Subcutaneous abdominal adipose tissue (tissue), 5 donors: ENCODE measurements at regions not wholly inside any gene's neighbourhood (a gene's known extent, or its start where the extent isn't known, plus 50 kb on each side); places are given as distances from the start of the nearest gene placed in this dataset.

Source experiments
- H3K27ac ChIP-seq: one replicate; pipeline ENCODE4 v1.7.0; 2013; ENCODE audit warnings: low read depth, mild to moderate bottlenecking, inconsistent platforms, low read length, moderate library complexity
- H3K27me3 ChIP-seq, 5 donors: one replicate each; pipeline ENCODE4 v1.7.0; 2013; ENCODE audit warnings: low read length in 5 of 5, inconsistent platforms in 1 of 5; ENCODE audit not compliant: control insufficient read depth in 5 of 5, insufficient read depth in 4 of 5
- H3K36me3 ChIP-seq, 5 donors: one replicate each; pipeline ENCODE4 v1.7.0; 2013; ENCODE audit warnings: low read length in 5 of 5; ENCODE audit not compliant: control insufficient read depth in 5 of 5, insufficient read depth in 5 of 5
- H3K4me1 ChIP-seq, 5 donors: one replicate each; pipeline ENCODE4 v1.7.0; 2013; ENCODE audit warnings: low read length in 5 of 5, mild to moderate bottlenecking in 3 of 5, moderate library complexity in 1 of 5; ENCODE audit not compliant: control insufficient read depth in 5 of 5, insufficient read depth in 5 of 5
- H3K4me3 ChIP-seq, 5 donors: one replicate each; pipeline ENCODE4 v1.7.0; 2013; ENCODE audit warnings: low read length in 5 of 5, low read depth in 1 of 5
- H3K9ac ChIP-seq, 5 donors: one replicate each; pipeline ENCODE4 v1.7.0; 2013; ENCODE audit warnings: low read length in 5 of 5, mild to moderate bottlenecking in 4 of 5, moderate library complexity in 3 of 5
- H3K9me3 ChIP-seq, 5 donors: one replicate each; pipeline ENCODE4 v1.7.0; 2013; ENCODE audit warnings: low read length in 5 of 5; ENCODE audit not compliant: control insufficient read depth in 5 of 5
- donor health status: healthy.
- donor health status: healthy.
- donor health status: healthy.
- donor health status: healthy.
- donor health status: healthy.

DNA sequence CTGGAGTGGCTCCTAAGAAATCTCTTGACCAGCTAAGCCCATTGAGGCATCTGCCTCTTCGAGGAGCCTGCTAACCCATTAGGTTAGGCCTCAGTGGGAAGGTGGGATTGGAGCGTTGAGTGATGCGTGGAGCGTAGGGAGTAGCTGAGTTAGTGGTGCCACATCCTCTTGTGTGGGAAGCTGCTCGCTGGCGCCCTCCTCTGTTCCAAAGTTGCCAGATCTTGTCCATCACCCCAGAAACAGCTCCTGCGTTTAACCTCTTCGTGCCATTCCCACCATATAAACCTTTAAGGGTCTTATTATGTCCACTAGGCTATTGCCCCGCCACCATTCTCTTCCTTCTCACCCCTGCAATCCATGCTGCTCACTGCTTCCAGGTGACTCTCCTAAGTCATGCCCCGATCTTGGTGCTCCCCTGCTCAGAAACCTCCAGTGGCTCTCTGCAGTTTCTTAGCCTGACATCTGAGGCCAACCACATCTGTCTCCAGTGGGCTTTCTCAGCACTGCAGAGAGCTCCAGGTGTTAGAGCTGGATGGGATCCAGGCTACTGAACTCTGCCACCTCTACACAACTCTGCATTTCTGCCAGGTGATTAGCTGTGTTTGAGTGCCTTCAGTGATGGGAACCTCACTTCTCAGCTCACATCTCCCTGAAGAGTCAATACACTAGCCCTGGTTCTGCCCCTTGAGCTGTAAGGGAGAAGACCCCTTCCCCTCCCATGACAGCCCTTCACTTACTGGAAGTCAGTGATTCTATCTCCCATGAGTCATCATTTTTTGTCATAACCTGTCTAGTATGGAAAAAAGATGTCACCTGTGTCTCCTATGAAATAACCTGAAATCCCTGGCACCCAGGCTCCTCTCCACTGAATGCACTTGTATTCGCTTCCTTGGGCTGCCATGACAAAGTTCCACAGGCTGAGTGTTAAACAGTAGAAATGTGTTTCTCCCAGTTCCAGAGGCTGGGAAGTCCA lies 65.0 kb upstream of the FGFR2 start:
- peaks cover 0 to 4% (median 0%) of the 10 kb centered on the region in 5 donors for H3K27me3 ChIP-seq

DNA sequence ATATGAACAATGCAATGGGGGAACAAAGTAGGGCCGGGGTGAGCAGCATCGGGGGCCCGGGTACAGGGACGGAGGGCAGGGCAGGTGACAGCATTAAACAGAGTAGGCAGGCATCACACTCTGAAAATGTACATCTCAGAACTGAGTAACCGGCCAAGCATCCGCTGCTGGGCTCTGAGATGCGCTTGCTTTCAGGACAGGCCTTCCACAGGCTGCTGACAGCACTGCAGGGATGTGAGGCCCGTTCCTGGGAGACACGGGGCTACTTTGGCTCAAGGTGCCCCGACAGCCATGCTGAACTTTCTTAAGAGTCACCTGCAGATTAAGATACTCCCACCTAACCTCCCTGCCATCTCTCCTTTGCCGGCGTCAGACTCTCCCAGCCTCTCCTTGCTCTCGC lies 64.3 kb upstream of the FGFR2 start:
- Histone ChIP-seq H3K4me3 (no peak overlapping the region), H3K27me3 (peaks cover 0 to 2% (median 0%) of the 10 kb centered on the region in 5 donors), H3K9me3 (peaks cover 0 to 3% (median 0%) of the 10 kb centered on the region in 5 donors), H3K27ac (no peak overlapping the region), H3K9ac (no peak overlapping the region), H3K36me3 (no peaks in the 10 kb centered on the region), H3K4me1 (peaks cover 0 to under 1% (median 0%) of the 10 kb centered on the region in 5 donors)

More for the DNA sequence above, 65.0 kb upstream of the FGFR2 start:
- Histone ChIP-seq H3K36me3 (no peaks in the 10 kb centered on the region), H3K27ac (no peak overlapping the region), H3K4me3 (no peak overlapping the region), H3K9ac (no peak overlapping the region), H3K4me1 (peaks cover 0 to 6% (median 0%) of the 10 kb centered on the region in 5 donors), H3K9me3 (peaks cover 0 to under 1% (median 0%) of the 10 kb centered on the region in 5 donors)

DNA sequence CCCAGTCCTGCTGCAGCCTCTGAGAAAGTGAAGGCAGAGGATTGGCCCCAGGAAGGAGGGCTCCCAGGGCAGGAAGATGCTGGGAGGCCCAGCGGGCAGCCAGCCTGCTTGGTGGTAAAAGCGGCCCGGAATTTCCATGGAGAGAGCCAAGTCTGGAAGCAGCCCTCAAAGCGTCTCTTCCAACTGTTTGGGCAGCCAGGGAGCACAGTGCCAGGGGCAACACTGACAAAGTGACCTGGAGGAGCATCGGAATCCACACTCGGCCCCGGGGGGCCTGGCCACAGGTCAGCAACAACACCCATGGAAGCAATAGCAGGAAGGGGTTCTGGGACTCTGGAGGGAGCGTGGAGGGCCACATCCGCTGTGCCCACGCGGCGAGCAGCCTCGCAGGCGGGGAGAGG lies 63.2 kb upstream of the FGFR2 start:
- Histone ChIP-seq H3K9me3 (peaks cover 0 to 3% (median 0%) of the 10 kb centered on the region in 5 donors), H3K27ac (no peak overlapping the region), H3K36me3 (no peaks in the 10 kb centered on the region), H3K9ac (no peak overlapping the region), H3K27me3 (peaks cover 0 to 2% (median 0%) of the 10 kb centered on the region in 5 donors), H3K4me1 (no peaks in the 10 kb centered on the region), H3K4me3 (no peak overlapping the region)

DNA sequence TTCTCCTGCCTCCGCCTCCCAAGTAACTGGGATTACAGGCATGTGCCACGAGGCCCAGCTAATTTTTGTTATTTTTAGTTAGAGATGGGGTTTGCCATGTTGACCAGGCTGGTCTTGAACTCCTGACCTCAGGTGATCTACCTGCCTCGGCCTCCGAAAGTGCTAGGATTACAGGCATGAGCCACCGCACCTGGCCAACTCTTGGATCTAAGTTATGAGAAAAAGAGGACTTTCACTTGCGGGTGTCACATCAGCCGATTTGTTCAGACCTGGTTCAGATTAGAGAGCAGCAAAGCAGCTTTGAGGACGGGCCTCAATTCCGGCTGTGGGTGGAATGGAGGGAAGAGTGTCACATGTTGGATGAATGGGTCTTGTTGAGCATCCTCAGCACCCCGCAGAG lies 61.0 kb upstream of the FGFR2 start:
- H3K4me3 ChIP-seq: no peak overlapping the region
- H3K9me3 ChIP-seq: peaks cover 0 to 3% (median 0%) of the 10 kb centered on the region in 5 donors
- H3K36me3 ChIP-seq: no peaks in the 10 kb centered on the region
- no peak overlapping the region for H3K9ac ChIP-seq
- H3K27me3 ChIP-seq: peaks cover 0 to 2% (median 0%) of the 10 kb centered on the region in 5 donors
- no peaks in the 10 kb centered on the region for H3K4me1 ChIP-seq
- H3K27ac ChIP-seq: no peak overlapping the region

- H3K27ac ChIP-seq: no peak overlapping the region
These were observed 60.4 kb upstream of the FGFR2 start for GRCh38 chr10:121658611-121659010.

DNA sequence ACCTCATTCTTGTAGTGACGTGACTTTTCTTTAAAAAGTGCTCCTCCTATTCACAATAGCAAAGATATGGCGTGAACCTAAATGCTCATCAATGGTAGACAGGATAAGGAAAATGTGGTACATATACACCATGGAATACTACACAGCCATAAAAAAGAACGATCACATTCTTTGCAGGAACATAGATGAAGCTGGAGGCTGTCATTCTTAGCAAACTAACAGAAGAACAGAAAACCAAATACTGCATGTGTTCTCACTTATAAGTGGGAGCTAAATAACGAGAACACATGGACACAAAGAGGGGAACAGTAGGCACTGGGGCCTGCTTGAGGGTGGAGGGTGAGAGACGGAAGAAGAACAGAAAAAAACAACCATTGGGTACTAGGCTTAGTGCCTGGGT lies 59.9 kb upstream of the FGFR2 start:
- peaks cover 0 to 3% (median 0%) of the 10 kb centered on the region in 5 donors for H3K9me3 ChIP-seq
- H3K27ac ChIP-seq: no peak overlapping the region
- no peaks in the 10 kb centered on the region for H3K27me3 ChIP-seq
- no peaks in the 10 kb centered on the region for H3K36me3 ChIP-seq
- H3K4me1 ChIP-seq: no peaks in the 10 kb centered on the region
- H3K4me3 ChIP-seq: no peak overlapping the region
- H3K9ac ChIP-seq: no peak overlapping the region

More at GRCh38 chr10:121658611-121659010, 60.4 kb upstream of the FGFR2 start:
- H3K9me3 ChIP-seq: peaks cover 0 to 3% (median 0%) of the 10 kb centered on the region in 5 donors
- H3K9ac ChIP-seq: no peak overlapping the region
- H3K4me3 ChIP-seq: no peak overlapping the region
- H3K27me3 ChIP-seq: peaks cover 0 to 2% (median 0%) of the 10 kb centered on the region in 5 donors
- H3K36me3 ChIP-seq: no peaks in the 10 kb centered on the region
- H3K4me1 ChIP-seq: no peaks in the 10 kb centered on the region

DNA sequence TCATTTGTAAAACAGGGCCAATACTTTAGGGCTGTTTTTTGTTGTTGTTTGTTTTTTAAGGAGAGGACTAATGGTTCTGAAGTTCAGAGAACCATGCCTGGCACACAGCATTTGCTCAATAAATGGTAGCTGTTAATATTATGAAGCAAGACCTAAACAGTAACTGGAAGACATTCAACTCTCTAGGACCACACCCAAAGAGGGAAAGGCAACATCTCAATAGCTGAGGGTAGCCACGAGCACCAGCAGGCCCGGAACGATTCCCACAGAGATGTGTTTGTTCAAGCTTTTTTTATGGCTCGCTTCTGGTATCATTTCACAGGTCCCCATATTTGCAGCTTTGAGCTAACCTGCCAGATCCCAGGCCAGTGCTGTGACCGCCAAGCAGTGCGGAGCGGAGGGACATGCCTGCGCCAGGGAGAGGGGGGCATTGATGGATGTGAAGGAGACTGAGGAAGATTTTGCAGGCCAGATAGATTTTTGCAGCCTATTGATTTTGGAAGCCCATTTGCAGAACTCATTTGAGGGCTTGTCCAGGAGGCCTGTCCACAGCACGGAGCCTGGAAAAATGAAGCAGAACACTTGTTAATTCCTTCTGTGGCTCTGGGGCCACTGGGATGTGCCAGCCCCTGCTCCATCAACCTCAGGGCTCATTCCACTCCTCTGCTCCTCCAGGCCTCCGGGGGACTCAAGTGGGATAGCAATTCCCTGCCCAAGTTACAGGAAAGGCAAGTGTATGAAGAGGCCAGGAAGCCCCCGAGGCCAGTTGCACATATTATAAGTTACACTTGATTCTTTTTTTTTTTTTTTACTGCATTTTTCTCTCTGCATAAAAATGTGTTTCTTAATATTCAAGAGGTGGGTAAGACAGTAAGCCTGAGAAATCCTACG lies 57.3 kb upstream of the FGFR2 start:
- Histone ChIP-seq H3K27me3 (no peaks in the 10 kb centered on the region), H3K4me1 (no peaks in the 10 kb centered on the region), H3K4me3 (no peak overlapping the region), H3K36me3 (no peaks in the 10 kb centered on the region), H3K27ac (no peak overlapping the region), H3K9me3 (peaks cover 0 to 3% (median 0%) of the 10 kb centered on the region in 5 donors), H3K9ac (no peak overlapping the region)

GRCh38 chr10:121654021-121654545 lies 55.8 kb upstream of the FGFR2 start:
- no peaks in the 10 kb centered on the region for H3K4me1 ChIP-seq
- H3K27me3 ChIP-seq: no peaks in the 10 kb centered on the region
- no peak overlapping the region for H3K4me3 ChIP-seq
- H3K9me3 ChIP-seq: peaks cover 0 to 3% (median 0%) of the 10 kb centered on the region in 5 donors
- H3K36me3 ChIP-seq: no peaks in the 10 kb centered on the region
- H3K27ac ChIP-seq: no peak overlapping the region
- no peak overlapping the region for H3K9ac ChIP-seq

DNA sequence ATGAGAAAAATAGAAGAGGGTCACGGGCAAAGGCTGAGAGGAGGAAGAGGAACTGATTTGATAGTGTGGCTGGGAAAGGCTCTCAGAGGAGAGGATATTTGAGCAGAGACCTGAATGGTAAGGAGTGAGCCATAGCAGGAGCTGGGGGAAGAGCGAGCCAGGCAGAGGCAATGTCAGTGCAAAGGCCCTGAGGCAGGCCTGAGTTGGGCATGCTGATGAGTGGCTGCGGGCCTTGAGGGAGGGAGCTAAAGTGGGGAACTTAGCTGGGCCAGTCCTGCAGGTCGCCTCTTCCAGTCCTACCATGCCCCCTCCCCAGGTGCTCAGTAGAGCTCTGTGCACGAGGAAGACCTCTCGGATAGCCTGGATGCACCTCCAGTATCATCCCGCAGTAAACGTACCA lies 55.4 kb upstream of the FGFR2 start:
- Histone ChIP-seq H3K9ac (no peak overlapping the region), H3K27me3 (peaks cover 0 to 3% (median 0%) of the 10 kb centered on the region in 5 donors), H3K36me3 (no peaks in the 10 kb centered on the region), H3K4me3 (no peak overlapping the region), H3K4me1 (no peaks in the 10 kb centered on the region), H3K27ac (no peak overlapping the region), H3K9me3 (peaks cover 0 to 3% (median 0%) of the 10 kb centered on the region in 5 donors)
